K562 (cell line): ENCODE measurements at regions not wholly inside any gene's neighbourhood (a gene's known extent, or its start where the extent isn't known, plus 50 kb on each side); places are given as distances from the start of the nearest gene placed in this dataset.

Experiments used
- ATAC-seq: fragments of 200-7000 bp; cut with Tn5 transposase; 3 replicates; pipeline ENCODE4 v1.9.1; 2020; ENCODE audit warnings: moderate library complexity
- BruUV-seq: library from RNA; stranded (reverse); fragments of 400-500 nt; replicated peaks from 2 replicates; lab custom pipeline; 2021; lab: Mats Ljungman, UMichigan
- CTCF ChIA-PET: fragments of 300-600 bp; formaldehyde crosslinking; extraction: SDS; loops from one replicate; lab custom pipeline; 2021; ENCODE audit warnings: low intra/inter-chr PET ratio; lab: Yijun Ruan, JAX
- POLR2A ChIA-PET: fragments of 300-600, 350-650 bp; sonication (Branson Sonifier 250); formaldehyde crosslinking; extraction: SDS; loops from one replicate; lab custom pipeline; 2021; ENCODE audit warnings: antibody characterized with exemption, inconsistent platforms; lab: Yijun Ruan, JAX
- DNase-seq, 4 experiments: peaks; one replicate each; pipeline versions ENCODE4 v3.0.0 to v3.0.0-alpha.2; 2011 to 2018; ENCODE audit warnings: low spot score in 3 of 4, mixed read lengths in 3 of 4; ENCODE audit errors: extremely low read depth in 1 of 4
- FAIRE-seq: peaks from 2 replicates; lab custom pipeline; 2011; peaks lifted over from hg19 to GRCh38; lab: Jason Lieb, UNC
- H2AFZ ChIP-seq: 2 replicates; pipeline ENCODE4 v1.6.0; 2011; ENCODE audit warnings: low read depth, low read length, control low read depth, inconsistent platforms
- H3K27ac ChIP-seq: fragments of 200-600 bp; 3 replicates; pipeline ENCODE4 v1.8.0; 2011; ENCODE audit warnings: low read depth, mild to moderate bottlenecking, control low read depth, inconsistent platforms, low read length, moderate library complexity, mixed read lengths; ENCODE audit errors: extremely low read depth
- H3K27me3 ChIP-seq, 2 experiments: fragments of 300-600 bp in 1 of 2; 2 replicates in 1 of 2; 3 replicates in 1 of 2; pipeline versions ENCODE4 v1.6.0 to v1.8.0; 2011; ENCODE audit warnings: inconsistent platforms in 2 of 2, low read length in 2 of 2, mild to moderate bottlenecking in 1 of 2, mixed read lengths in 1 of 2, moderate library complexity in 1 of 2; ENCODE audit not compliant: control insufficient read depth in 2 of 2, insufficient read depth in 2 of 2
- H3K36me3 ChIP-seq: fragments of 300-600 bp; 3 replicates; pipeline ENCODE4 v1.8.0; 2011; ENCODE audit warnings: mild to moderate bottlenecking, low read length, inconsistent platforms; ENCODE audit not compliant: control insufficient read depth, insufficient read depth
- H3K4me1 ChIP-seq, 2 experiments: fragments of 200-600 bp in 1 of 2; replicated peaks in 1 of 2; 2 replicates in 1 of 2; 3 replicates in 1 of 2; pipeline versions ENCODE4 v1.5.1 to v1.8.0; 2011; ENCODE audit warnings: inconsistent platforms in 2 of 2, low read length in 2 of 2, mild to moderate bottlenecking in 1 of 2, mixed read lengths in 1 of 2, moderate library complexity in 1 of 2; ENCODE audit not compliant: control insufficient read depth in 2 of 2, insufficient read depth in 2 of 2
- H3K4me2 ChIP-seq: 2 replicates; pipeline ENCODE4 v1.6.1; 2011; ENCODE audit warnings: low read length, control low read depth, inconsistent platforms, mixed read lengths; ENCODE audit not compliant: insufficient read depth
- H3K4me3 ChIP-seq: fragments of 200-600 bp; sonication (generic), shearing (Covaris generic); 2 replicates; pipeline ENCODE4 v1.5.1; 2016; ENCODE audit warnings: control low read depth, inconsistent platforms
- H3K79me2 ChIP-seq: fragments of 200-600 bp; 3 replicates; pipeline ENCODE4 v1.8.0; 2011; ENCODE audit warnings: low read length, inconsistent platforms; ENCODE audit not compliant: control insufficient read depth, insufficient read depth
- H3K9ac ChIP-seq, 2 experiments: 2 replicates each; pipeline versions ENCODE4 v1.6.0 to v1.6.1; 2011; ENCODE audit warnings: low read depth in 2 of 2, low read length in 2 of 2, control low read depth in 1 of 2, inconsistent platforms in 1 of 2, mild to moderate bottlenecking in 1 of 2, mixed read lengths in 1 of 2; ENCODE audit not compliant: insufficient read depth in 1 of 2
- H3K9me1 ChIP-seq: one replicate; pipeline ENCODE4 v1.6.0; 2011; ENCODE audit warnings: inconsistent platforms, mild to moderate bottlenecking, low read length, moderate library complexity; ENCODE audit not compliant: control insufficient read depth, insufficient read depth
- H3K9me3 ChIP-seq: replicated peaks from 2 replicates; pipeline ENCODE4 v1.5.1; 2011; ENCODE audit warnings: low read depth, low read length, inconsistent platforms; ENCODE audit not compliant: control insufficient read depth, insufficient read depth
- H4K20me1 ChIP-seq: replicated peaks from 2 replicates; pipeline ENCODE4 v1.6.1; 2011; ENCODE audit warnings: low read length, inconsistent platforms, mixed read lengths; ENCODE audit not compliant: control insufficient read depth, insufficient read depth
- ARNT ChIP-seq, 2 experiments: fragments of 450-650 bp; IDR thresholded peaks; 2 replicates each; pipeline ENCODE4 v1.6.1; 2016; ENCODE audit warnings: mild to moderate bottlenecking in 1 of 2
- FOXA3 ChIP-seq, 2 experiments: fragments of 450-650 bp in 1 of 2; sonication (generic) in 1 of 2; formaldehyde crosslinking; IDR thresholded peaks in 1 of 2; conservative IDR thresholded peaks in 1 of 2; 2 replicates each; pipeline versions ENCODE4 v1.4.0 to v1.8.0; 2020 to 2022; ENCODE audit warnings: mild to moderate bottlenecking in 2 of 2, missing genetic modification reagents in 1 of 2
- ILK ChIP-seq: fragments of 450-650 bp; IDR thresholded peaks from 2 replicates; pipeline ENCODE4 v1.6.1; 2016; ENCODE audit warnings: missing genetic modification characterization, low read depth, mild to moderate bottlenecking, missing compliant biosample characterization, moderate library complexity, borderline replicate concordance
- KAT8 ChIP-seq: fragments of 450-650 bp; IDR thresholded peaks from 2 replicates; pipeline ENCODE4 v1.6.1; 2016; ENCODE audit warnings: low read depth, mild to moderate bottlenecking
- NONO ChIP-seq, 2 experiments: fragments of 200-400 bp in 1 of 2; fragments of 450-650 bp in 1 of 2; formaldehyde crosslinking in 1 of 2; IDR thresholded peaks; 2 replicates each; pipeline ENCODE4 v1.6.1; 2017; ENCODE audit warnings: low read depth in 2 of 2, mild to moderate bottlenecking in 2 of 2, moderate library complexity in 2 of 2, low read length in 1 of 2
- SRSF9 ChIP-seq: fragments of 200-400 bp; formaldehyde crosslinking; IDR thresholded peaks from 2 replicates; pipeline ENCODE4 v1.6.1; 2017; ENCODE audit warnings: low read depth, low read length, borderline replicate concordance
- TAF15 ChIP-seq: fragments of 200-400 bp; formaldehyde crosslinking; IDR thresholded peaks from 2 replicates; pipeline ENCODE4 v1.6.1; 2017; ENCODE audit warnings: mild to moderate bottlenecking, low read depth, low read length, moderate library complexity
- TFAM ChIP-seq: fragments of 250-450 bp; sonication (Bioruptor Pico); conservative IDR thresholded peaks from 2 replicates; pipeline ENCODE4 v1.5.0; 2021; ENCODE audit warnings: mild to moderate bottlenecking, moderate library complexity
- TRIM28 ChIP-seq: fragments of 450-650 bp; IDR thresholded peaks from 2 replicates; pipeline ENCODE4 v1.6.1; 2017
- ZNF436 ChIP-seq: fragments of 250-450, 450-650 bp; sonication (Bioruptor Pico); formaldehyde crosslinking; IDR thresholded peaks from 2 replicates; pipeline ENCODE4 v1.7.0; 2020; ENCODE audit warnings: mild to moderate bottlenecking
- WGBS: fragments of 100-300 bp; shearing (Covaris generic); methylation state at CpG from one replicate; pipeline ENCODE4 v1.1.6; 2016; ENCODE audit warnings: low coverage, mixed read lengths; ENCODE audit not compliant: insufficient coverage; ENCODE audit errors: missing lambda C conversion rate; 5-methylcytosine and 5-hydroxymethylcytosine counted together
- in situ Hi-C: fragments of 300-500 bp; cut with MboI; formaldehyde crosslinking; loops from 4 replicates; pipeline ENCODE4 v1.15.0; 2018; ENCODE audit warnings: inconsistent platforms, mixed read lengths
- intact Hi-C: fragments of 100-400 bp; cut with micrococcal nuclease; formaldehyde crosslinking; loops from 2 replicates; pipeline ENCODE4 v1.14.2; 2022
- TF ChIP-seq, protein P1 (sequence below), 2 experiments: IDR thresholded peaks; 2 replicates each; pipeline ENCODE4 v1.6.1; 2011; ENCODE audit warnings: borderline replicate concordance in 1 of 2, control low read depth in 1 of 2, low read depth in 1 of 2, low read length in 1 of 2, mild to moderate bottlenecking in 1 of 2, mixed read lengths in 1 of 2, moderate library complexity in 1 of 2; ENCODE audit not compliant: insufficient read depth in 1 of 2, insufficient read length in 1 of 2, poor library complexity in 1 of 2, severe bottlenecking in 1 of 2; ENCODE audit errors: extremely low read depth in 1 of 2
- TF ChIP-seq, protein P2 (sequence below): sonication (generic); formaldehyde crosslinking; IDR thresholded peaks from 2 replicates; pipeline ENCODE4 v1.8.0; 2022; ENCODE audit warnings: missing genetic modification reagents, mild to moderate bottlenecking, borderline replicate concordance
- TF ChIP-seq, protein P3 (sequence below): fragments of 250-450 bp; sonication (Bioruptor Pico); IDR thresholded peaks from 2 replicates; pipeline ENCODE4 v1.8.0; 2022; ENCODE audit warnings: inconsistent platforms, mild to moderate bottlenecking, moderate library complexity, borderline replicate concordance

DNA sequence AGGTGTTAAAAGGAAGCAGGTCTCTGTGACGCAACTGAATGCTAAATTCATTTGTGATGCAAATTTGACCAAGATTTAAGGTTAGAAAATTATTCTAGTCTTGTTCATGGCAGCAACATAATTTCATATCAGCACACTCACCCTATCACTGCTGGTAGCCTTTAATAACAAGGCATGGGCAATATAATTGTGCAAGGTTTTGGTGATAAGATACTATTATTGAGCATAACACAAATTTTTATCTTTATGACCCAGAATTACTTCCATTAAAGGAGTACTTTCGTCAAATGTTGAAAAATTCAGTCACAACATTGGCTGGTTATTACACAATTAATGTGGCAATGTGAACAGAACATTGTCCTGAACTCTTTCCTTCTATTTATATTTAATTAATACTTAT, 96.0 kb upstream of the PAM start:
- Histone ChIP-seq H3K27me3 (no peaks in the 10 kb centered on the region), H3K4me1 (no peaks in the 10 kb centered on the region), H3K4me3 (no peak overlapping the region), H3K4me2 (no peak overlapping the region), H4K20me1 (no peaks in the 10 kb centered on the region), H3K9me3 (no peaks in the 10 kb centered on the region), H2AFZ (no peak overlapping the region), H3K9ac (no peak overlapping the region), H3K27ac (no peak overlapping the region), H3K9me1 (no peaks in the 10 kb centered on the region), H3K79me2 (no peaks in the 10 kb centered on the region), H3K36me3 (no peaks in the 10 kb centered on the region)
- POLR2A ChIA-PET = no interaction called here
- WGBS = 10% methylated on average over 2 of the region's 2 CpGs
- FAIRE-seq (no peak), DNase-seq (no peak), ATAC-seq (no peak)
- intact Hi-C loops = no loop called here
- in situ Hi-C loops = no loop called here
- TF ChIP-seq KAT8 (no peak), TRIM28 (no peak), TAF15 (no peak), ILK (no peak), FOXA3 (CRISPR knock-in tag; conservative IDR thresholded peaks at IDR 0.05 in 1 of 2, IDR thresholded peaks at IDR 0.05 in 1 of 2) (no peak), ARNT (IDR thresholded peaks at IDR 0.05) (no peak)
- CTCF ChIA-PET = no interaction called here
- BruUV-seq = no TSS peak

DNA sequence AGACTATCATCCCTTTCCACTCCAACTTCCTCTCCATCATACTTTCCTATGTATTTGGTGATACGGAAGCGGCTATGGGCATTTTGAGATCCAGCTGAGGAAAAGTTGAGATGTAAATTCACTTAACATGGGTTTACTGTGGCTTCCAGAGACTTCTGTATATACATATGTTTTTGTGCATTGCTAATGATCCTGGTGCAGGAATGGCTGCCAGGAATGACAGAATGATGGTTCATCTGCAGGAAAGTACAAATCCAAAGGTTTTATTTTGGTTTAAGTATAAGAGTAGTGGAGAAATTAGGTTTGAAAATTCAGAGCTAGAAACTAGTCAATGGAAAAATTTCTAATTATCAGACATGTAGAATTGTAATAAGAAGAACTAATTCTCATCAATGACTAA, 95.0 kb upstream of the PAM start:
- no TSS peak for BruUV-seq
- ChIA-PET CTCF (no interaction called here), POLR2A (no interaction called here)
- no peaks in the 10 kb centered on the region for H3K9me1 ChIP-seq
- no peak for FAIRE-seq
- ATAC-seq = no peak
- DNase-seq = no peak
- H3K9me3 ChIP-seq = no peaks in the 10 kb centered on the region
- H3K79me2 ChIP-seq = no peaks in the 10 kb centered on the region
- H3K27ac ChIP-seq = no peak overlapping the region
- intact Hi-C loops = no loop called here
- H3K36me3 ChIP-seq = no peaks in the 10 kb centered on the region
- no peak overlapping the region for H3K4me2 ChIP-seq
- TF ChIP-seq SRSF9 (no peak), NONO (IDR thresholded peaks at IDR 0.05; ENCODE audit: low read depth in 2 of 2, low read length in 1 of 2) (no peak), ZNF436 (CRISPR knock-in tag) (no peak), TFAM (CRISPR knock-in tag) (no peak)
- TF ChIP-seq, protein P1, sequence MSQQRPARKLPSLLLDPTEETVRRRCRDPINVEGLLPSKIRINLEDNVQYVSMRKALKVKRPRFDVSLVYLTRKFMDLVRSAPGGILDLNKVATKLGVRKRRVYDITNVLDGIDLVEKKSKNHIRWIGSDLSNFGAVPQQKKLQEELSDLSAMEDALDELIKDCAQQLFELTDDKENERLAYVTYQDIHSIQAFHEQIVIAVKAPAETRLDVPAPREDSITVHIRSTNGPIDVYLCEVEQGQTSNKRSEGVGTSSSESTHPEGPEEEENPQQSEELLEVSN (IDR thresholded peaks at IDR 0.05; ENCODE audit: borderline replicate concordance in 1 of 2, extremely low read depth in 1 of 2, insufficient read depth in 1 of 2, insufficient read length in 1 of 2, low read depth in 1 of 2, low read length in 1 of 2, poor library complexity in 1 of 2, severe bottlenecking in 1 of 2) = no peak
- TF ChIP-seq, protein P2, sequence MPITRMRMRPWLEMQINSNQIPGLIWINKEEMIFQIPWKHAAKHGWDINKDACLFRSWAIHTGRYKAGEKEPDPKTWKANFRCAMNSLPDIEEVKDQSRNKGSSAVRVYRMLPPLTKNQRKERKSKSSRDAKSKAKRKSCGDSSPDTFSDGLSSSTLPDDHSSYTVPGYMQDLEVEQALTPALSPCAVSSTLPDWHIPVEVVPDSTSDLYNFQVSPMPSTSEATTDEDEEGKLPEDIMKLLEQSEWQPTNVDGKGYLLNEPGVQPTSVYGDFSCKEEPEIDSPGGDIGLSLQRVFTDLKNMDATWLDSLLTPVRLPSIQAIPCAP (CRISPR knock-in tag) = no peak
- TF ChIP-seq, protein P3, sequence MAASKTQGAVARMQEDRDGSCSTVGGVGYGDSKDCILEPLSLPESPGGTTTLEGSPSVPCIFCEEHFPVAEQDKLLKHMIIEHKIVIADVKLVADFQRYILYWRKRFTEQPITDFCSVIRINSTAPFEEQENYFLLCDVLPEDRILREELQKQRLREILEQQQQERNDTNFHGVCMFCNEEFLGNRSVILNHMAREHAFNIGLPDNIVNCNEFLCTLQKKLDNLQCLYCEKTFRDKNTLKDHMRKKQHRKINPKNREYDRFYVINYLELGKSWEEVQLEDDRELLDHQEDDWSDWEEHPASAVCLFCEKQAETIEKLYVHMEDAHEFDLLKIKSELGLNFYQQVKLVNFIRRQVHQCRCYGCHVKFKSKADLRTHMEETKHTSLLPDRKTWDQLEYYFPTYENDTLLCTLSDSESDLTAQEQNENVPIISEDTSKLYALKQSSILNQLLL (CRISPR knock-in tag) = no peak
- H2AFZ ChIP-seq = no peak overlapping the region
- H3K27me3 ChIP-seq = no peaks in the 10 kb centered on the region
- H3K9ac ChIP-seq = no peak overlapping the region
- H4K20me1 ChIP-seq = no peaks in the 10 kb centered on the region
- in situ Hi-C loops = no loop called here
- no peak overlapping the region for H3K4me3 ChIP-seq
- WGBS = 44% methylated on average over 2 of the region's 2 CpGs
- H3K4me1 ChIP-seq = no peaks in the 10 kb centered on the region
